Activated CD4-positive, alpha-beta T cell treated with anti-CD3 and anti-CD28 coated beads for 36 hours (primary cell): ENCODE measurements at regions not wholly inside any gene's neighbourhood (a gene's known extent, or its start where the extent isn't known, plus 50 kb on each side); places are given as distances from the start of the nearest gene placed in this dataset.

Experiments
- ATAC-seq: fragments of 200-7000 bp; cut with Tn5 transposase; one replicate; pipeline ENCODE4 v1.10.0; 2021; ENCODE audit warnings: mild to moderate bottlenecking, moderate library complexity
- CTCF ChIA-PET: fragments of 350-600 bp; sonication (Branson Sonifier 250); formaldehyde crosslinking; loops from one replicate; lab custom pipeline; 2021; ENCODE audit warnings: antibody characterized with exemption; lab: Charles Lee
- POLR2A ChIA-PET: fragments of 350-600 bp; sonication (Branson Sonifier 250); formaldehyde crosslinking; loops from one replicate; lab custom pipeline; 2021; ENCODE audit warnings: antibody characterized with exemption, inconsistent platforms; lab: Charles Lee
- DNase-seq: peaks from one replicate; pipeline ENCODE4 v3.0.0-alpha.2; 2020
- H3K27ac Mint-ChIP-seq: one replicate; pipeline ENCODE4 v1.8.0; 2021; ENCODE audit warnings: mixed read lengths
- H3K27me3 Mint-ChIP-seq: one replicate; pipeline ENCODE4 v1.8.0; 2021; ENCODE audit warnings: mixed read lengths
- H3K36me3 Mint-ChIP-seq: one replicate; pipeline ENCODE4 v1.8.0; 2021; ENCODE audit warnings: low read depth, mixed read lengths
- H3K4me1 Mint-ChIP-seq: one replicate; pipeline ENCODE4 v1.8.0; 2021; ENCODE audit warnings: mixed read lengths
- H3K4me3 Mint-ChIP-seq: one replicate; pipeline ENCODE4 v1.8.0; 2021; ENCODE audit warnings: mild to moderate bottlenecking, moderate library complexity, mixed read lengths
- H3K9me3 Mint-ChIP-seq: one replicate; pipeline ENCODE4 v1.8.0; 2021; ENCODE audit warnings: low read depth, mixed read lengths
- intact Hi-C, 2 experiments: fragments of 100-400 bp; cut with DNase I in 1 of 2; cut with micrococcal nuclease in 1 of 2; formaldehyde crosslinking; loops; one replicate each; pipeline versions ENCODE4 v1.14.2 to v1.15.1; 2022 to 2024; cut with DNase I, micrococcal nuclease

DNA sequence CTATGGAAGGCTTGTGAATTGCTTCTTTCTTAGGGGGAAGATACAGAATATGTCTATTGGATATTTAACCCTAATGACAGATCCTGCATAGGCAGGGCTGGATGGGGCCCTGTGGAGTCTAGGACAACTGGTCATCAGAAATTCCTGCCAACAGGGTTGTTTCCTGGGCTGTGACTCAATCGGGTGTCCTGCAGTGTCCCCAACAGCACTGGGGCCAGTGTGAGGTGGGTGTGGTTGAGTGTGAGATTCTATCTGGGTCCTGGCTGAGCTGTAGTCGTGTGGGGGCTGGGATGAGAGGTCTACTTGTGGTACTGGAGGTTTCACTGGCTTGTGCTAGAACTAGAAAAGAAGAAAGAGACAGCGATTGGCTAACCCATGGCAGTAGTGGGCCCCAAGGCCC lies 87.3 kb upstream of the WDR1 start:
- ATAC-seq (no peak), DNase-seq (no peak)
- Mint-ChIP-seq H3K27me3 (no peaks in the 10 kb centered on the region), H3K27ac (no peak overlapping the region), H3K36me3 (no peaks in the 10 kb centered on the region), H3K4me1 (no peaks in the 10 kb centered on the region), H3K4me3 (no peak overlapping the region), H3K9me3 (no peaks in the 10 kb centered on the region)
- ChIA-PET POLR2A (no interaction called here), CTCF (interaction anchor here (0.7 kb wide), 1 partner anchor 45 kb away, joined by 3 read pairs; no protein-coding TSS in a partner anchor)
- intact Hi-C loops: no loop called here

DNA sequence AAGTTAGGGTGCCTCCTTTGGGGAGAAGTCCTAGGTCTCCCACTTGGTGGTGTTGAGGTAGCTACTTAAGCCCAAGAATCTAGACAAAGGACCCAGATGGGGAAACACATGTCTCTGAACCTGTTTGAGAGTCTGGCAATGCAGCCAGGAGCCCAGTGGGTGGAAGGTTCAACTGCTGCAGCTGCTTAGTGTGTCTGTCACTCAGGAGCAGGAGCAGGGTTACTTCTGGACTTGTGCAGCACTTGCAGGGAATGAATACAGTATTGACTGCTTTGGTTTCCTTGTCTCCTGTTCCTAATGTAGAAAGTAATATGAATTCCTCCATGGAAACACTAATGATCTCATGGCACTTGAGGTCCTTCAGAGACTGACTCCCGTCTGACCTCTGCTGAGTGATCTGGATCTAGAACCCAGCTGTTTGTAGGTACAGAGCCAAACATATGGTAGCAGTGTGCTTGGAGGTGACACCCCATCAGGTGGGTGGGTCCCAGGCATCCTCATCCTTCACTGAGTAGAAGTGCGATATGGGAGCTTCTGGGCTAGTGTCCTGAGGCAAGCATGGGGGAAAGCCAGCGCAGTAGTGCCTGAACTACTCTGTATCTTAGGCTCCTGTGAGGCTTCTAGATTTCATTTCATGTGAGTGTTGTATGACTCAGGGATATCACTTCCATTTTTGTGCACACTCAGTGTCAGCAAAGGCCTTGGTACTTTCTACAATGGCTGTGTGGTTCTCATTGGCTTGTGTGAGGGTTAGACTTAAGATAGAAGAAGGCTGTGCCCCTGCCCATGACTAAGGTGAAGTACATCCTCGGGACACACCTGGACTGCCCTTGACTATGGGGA lies 85.0 kb upstream of the WDR1 start:
- no peaks in the 10 kb centered on the region for H3K27me3 Mint-ChIP-seq
- POLR2A ChIA-PET: no interaction called here
- intact Hi-C loops: no loop called here
- H3K4me3 Mint-ChIP-seq: no peak overlapping the region
- H3K36me3 Mint-ChIP-seq: no peaks in the 10 kb centered on the region
- H3K4me1 Mint-ChIP-seq: no peaks in the 10 kb centered on the region
- no peak for ATAC-seq
- no peak overlapping the region for H3K27ac Mint-ChIP-seq
- CTCF ChIA-PET: interaction anchor here (0.6 to 1.0 kb wide), 2 partner anchors 43 to 276 kb away, joined by 3 read pairs; no protein-coding TSS in a partner anchor
- DNase-seq: no peak
- no peaks in the 10 kb centered on the region for H3K9me3 Mint-ChIP-seq

GRCh38 chr4:10200869-10201268 lies 84.3 kb upstream of the WDR1 start:
- ChIA-PET CTCF (interaction anchor here (1.0 kb wide), 1 partner anchor 42 kb away, joined by 3 read pairs; no protein-coding TSS in a partner anchor), POLR2A (no interaction called here)
- DNase-seq: no peak
- Mint-ChIP-seq H3K27ac (no peak overlapping the region), H3K4me3 (no peak overlapping the region), H3K9me3 (no peaks in the 10 kb centered on the region), H3K4me1 (no peaks in the 10 kb centered on the region), H3K27me3 (no peaks in the 10 kb centered on the region), H3K36me3 (no peaks in the 10 kb centered on the region)
- no peak for ATAC-seq
- intact Hi-C loops: no loop called here

DNA sequence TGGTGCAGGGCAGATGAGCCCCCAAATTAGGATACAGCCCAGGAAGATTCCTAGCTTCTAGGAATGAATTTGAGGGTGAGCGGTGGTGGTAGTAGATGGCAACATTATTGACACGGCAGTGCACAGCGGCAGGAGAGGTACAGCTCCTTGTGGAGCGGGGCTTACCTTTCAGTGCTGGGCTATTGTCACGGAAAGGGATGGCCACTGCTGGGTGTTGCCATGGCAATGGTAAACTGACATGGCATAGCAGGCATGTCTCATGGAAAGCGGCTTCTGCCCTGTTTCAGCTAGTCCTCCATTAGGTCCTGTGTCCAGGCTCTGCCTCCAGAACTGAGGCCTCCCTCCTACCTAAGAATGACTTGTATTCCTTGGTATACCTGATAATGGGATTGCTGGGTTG lies 81.8 kb upstream of the WDR1 start:
- no peaks in the 10 kb centered on the region for H3K9me3 Mint-ChIP-seq
- ATAC-seq (no peak), DNase-seq (no peak)
- ChIA-PET POLR2A (interaction anchor here (0.6 kb wide), 1 partner anchor 126 kb away, joined by 3 read pairs; no protein-coding TSS in a partner anchor), CTCF (no interaction called here)
- no peaks in the 10 kb centered on the region for H3K27me3 Mint-ChIP-seq
- H3K36me3 Mint-ChIP-seq: no peaks in the 10 kb centered on the region
- H3K4me3 Mint-ChIP-seq: no peak overlapping the region
- H3K4me1 Mint-ChIP-seq: no peaks in the 10 kb centered on the region
- intact Hi-C loops: no loop called here
- H3K27ac Mint-ChIP-seq: no peak overlapping the region

DNA sequence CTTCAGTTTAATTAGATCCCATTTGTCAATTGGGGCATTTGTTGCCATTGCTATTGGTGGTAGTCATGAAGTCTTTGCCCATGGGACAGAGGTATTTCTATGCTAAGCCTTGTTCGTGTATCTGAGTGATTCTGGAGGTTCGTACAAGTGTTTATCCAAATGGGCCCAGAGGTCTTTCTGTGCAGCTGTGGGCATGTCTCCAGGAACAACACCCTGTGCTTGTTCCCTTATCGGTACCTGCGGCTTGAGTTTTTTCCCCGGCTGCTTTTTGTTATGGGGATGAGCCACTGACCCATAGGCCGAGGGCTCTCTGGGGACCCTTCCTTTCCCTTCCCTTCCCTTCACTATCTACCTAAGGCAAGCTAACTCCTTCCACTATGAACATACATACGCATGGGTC lies 81.4 kb upstream of the WDR1 start:
- CTCF ChIA-PET: interaction anchor here (0.6 kb wide), 1 partner anchor 9 kb away, joined by 4 read pairs; no protein-coding TSS in a partner anchor
- intact Hi-C loops: no loop called here

GRCh38 chr4:10196191-10196590 lies 79.6 kb upstream of the WDR1 start:
- CTCF ChIA-PET: interaction anchor here (0.6 kb wide), 1 partner anchor 100 kb away, joined by 3 read pairs; no protein-coding TSS in a partner anchor
- Mint-ChIP-seq H3K4me1 (no peaks in the 10 kb centered on the region), H3K4me3 (no peak overlapping the region), H3K36me3 (no peaks in the 10 kb centered on the region), H3K9me3 (no peaks in the 10 kb centered on the region), H3K27me3 (no peaks in the 10 kb centered on the region), H3K27ac (no peak overlapping the region)
- DNase-seq: no peak
- POLR2A ChIA-PET: no interaction called here
- no peak for ATAC-seq
- intact Hi-C loops: no loop called here

More for the DNA sequence above, 81.4 kb upstream of the WDR1 start:
- Mint-ChIP-seq H3K4me3 (no peak overlapping the region), H3K9me3 (no peaks in the 10 kb centered on the region), H3K36me3 (no peaks in the 10 kb centered on the region), H3K4me1 (no peaks in the 10 kb centered on the region), H3K27ac (no peak overlapping the region), H3K27me3 (no peaks in the 10 kb centered on the region)
- ATAC-seq (no peak), DNase-seq (no peak)
- POLR2A ChIA-PET: interaction anchor here (0.6 kb wide), 1 partner anchor 126 kb away, joined by 3 read pairs; no protein-coding TSS in a partner anchor

DNA sequence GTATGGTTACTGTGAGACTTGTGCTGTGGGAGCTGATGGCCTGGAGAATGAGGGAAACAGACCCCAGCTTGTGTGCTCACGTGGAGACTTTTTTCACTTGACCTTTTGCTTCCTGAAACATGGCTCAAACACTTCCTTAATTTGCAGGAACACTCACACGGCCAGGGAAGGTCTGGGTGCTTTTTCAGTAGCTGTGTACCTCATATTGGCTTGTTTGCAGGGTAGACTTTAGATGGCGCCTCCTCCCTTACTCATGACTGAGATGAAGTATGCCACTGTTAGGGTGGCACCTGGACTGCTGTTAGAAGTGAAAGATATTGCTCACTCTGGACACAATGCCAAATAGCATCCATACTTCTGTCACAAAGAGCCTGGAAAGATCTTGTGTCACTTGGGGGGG lies 75.7 kb upstream of the WDR1 start:
- no peaks in the 10 kb centered on the region for H3K9me3 Mint-ChIP-seq

DNA sequence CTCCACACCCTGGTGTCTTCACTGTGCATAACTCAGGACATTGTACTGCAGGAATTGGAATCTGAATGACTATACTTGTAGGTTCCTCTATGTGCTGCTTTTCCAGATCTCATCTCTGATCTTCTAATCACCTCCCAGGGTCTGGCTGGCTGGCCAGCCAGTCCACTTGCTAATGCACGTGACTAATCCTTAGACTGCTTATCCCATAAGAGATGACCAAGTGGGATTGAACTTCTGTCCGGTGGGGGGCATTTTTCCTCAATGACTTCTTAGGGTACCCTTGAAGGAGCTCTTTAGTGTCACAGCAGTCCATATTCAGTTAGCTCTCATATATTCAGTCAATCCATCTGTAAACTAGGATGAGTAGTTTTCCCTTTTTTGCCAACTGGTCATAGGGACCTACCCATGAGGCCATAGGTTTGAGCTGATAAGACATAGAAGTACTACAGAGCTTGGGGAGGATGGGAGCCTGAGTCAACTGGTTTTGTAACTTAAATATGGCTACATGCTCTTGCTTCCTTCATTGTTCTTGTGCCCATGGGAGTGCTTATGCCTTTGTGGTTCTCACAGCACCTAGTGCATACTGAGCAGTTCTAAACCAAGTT lies 71.9 kb upstream of the WDR1 start:
- POLR2A ChIA-PET: no interaction called here
- CTCF ChIA-PET: interaction anchor here (0.6 to 1.0 kb wide), 4 partner anchors 9 to 1223 kb away, joined by 3 to 4 read pairs (median 4); no protein-coding TSS in a partner anchor

More for the DNA sequence above, 75.7 kb upstream of the WDR1 start:
- Mint-ChIP-seq H3K27me3 (no peaks in the 10 kb centered on the region), H3K27ac (no peak overlapping the region), H3K4me1 (no peaks in the 10 kb centered on the region), H3K36me3 (no peaks in the 10 kb centered on the region), H3K4me3 (no peak overlapping the region)
- POLR2A ChIA-PET: no interaction called here
- ATAC-seq (no peak), DNase-seq (no peak)
- intact Hi-C loops: no loop called here
- CTCF ChIA-PET: interaction anchor here (0.8 kb wide), 1 partner anchor 33 kb away, joined by 3 read pairs; no protein-coding TSS in a partner anchor

DNA sequence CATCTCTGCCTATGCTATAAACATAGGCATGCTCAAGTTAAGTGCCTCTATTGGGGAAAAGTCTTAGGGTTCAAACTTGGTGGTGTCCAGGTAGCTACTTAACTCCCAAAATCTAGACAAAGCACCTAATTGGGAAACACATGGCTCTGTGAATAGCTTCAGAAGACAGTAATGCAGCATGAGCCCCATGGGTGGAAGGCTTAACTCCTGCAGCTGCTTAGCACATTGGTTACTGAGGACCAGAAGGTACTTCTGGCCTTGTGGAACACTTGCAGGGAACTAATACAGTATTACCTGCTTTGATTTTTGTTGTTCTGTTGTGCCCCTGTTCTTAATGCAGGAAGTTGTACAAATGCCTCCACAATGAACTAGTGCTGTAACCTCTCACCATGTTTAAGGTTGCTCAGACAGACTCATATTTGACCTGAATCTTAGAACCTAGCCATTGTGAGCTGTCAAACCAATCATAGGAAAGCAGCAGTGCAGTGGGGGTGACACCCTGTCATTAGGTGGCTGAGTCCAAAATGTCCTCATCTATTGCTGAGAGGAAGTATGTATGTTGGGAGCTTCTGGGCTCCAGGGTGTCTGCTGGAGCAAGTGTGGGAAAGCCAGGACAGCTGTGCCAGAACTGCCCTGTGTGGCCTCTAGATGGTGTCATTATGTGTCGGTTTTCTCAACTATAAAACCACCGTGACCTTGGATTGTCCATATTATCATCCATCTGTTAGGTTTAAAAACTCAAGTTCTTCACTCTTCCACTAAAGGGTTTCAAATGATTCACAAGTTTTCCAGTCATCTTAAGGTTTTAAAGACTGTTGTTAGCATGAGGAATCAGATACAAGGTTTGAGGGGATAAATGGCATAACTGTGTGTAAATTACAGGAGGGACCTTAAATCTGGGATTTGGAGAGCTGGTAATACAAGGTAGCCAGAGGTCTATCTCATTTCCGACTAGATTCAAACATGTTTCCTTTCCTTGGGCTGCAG lies 69.9 kb upstream of the WDR1 start:
- ATAC-seq: peak; percentile 49
- Mint-ChIP-seq H3K27ac (no peak overlapping the region), H3K36me3 (no peaks in the 10 kb centered on the region), H3K27me3 (no peaks in the 10 kb centered on the region), H3K4me3 (no peak overlapping the region), H3K9me3 (no peaks in the 10 kb centered on the region), H3K4me1 (peaks cover 18% of the 10 kb centered on the region)
- CTCF ChIA-PET: interaction anchor here (0.9 kb wide), 1 partner anchor 357 kb away, joined by 3 read pairs; no protein-coding TSS in a partner anchor
- POLR2A ChIA-PET: interaction anchor here (0.7 kb wide), 1 partner anchor 82 kb away, joined by 3 read pairs; no protein-coding TSS in a partner anchor
- intact Hi-C loops: no loop called here
- DNase-seq: no peak

More for the DNA sequence above, 71.9 kb upstream of the WDR1 start:
- DNase-seq: no peak
- H3K9me3 Mint-ChIP-seq: no peaks in the 10 kb centered on the region
- H3K36me3 Mint-ChIP-seq: no peaks in the 10 kb centered on the region
- H3K27me3 Mint-ChIP-seq: no peaks in the 10 kb centered on the region
- H3K27ac Mint-ChIP-seq: no peak overlapping the region
- no peak overlapping the region for H3K4me3 Mint-ChIP-seq
- ATAC-seq: no peak
- intact Hi-C loops: no loop called here
- H3K4me1 Mint-ChIP-seq: peaks cover 3% of the 10 kb centered on the region

GRCh38 chr4:10185518-10186227 lies 69.1 kb upstream of the WDR1 start:
- intact Hi-C loops: no loop called here
- ATAC-seq: no peak
- H3K9me3 Mint-ChIP-seq: no peaks in the 10 kb centered on the region
- ChIA-PET CTCF (no interaction called here), POLR2A (interaction anchor here (0.7 kb wide), 1 partner anchor 83 kb away, joined by 3 read pairs; no protein-coding TSS in a partner anchor)
- H3K27ac Mint-ChIP-seq: no peak overlapping the region
- peaks cover 26% of the 10 kb centered on the region for H3K4me1 Mint-ChIP-seq
- H3K36me3 Mint-ChIP-seq: peaks cover 3% of the 10 kb centered on the region
- H3K27me3 Mint-ChIP-seq: no peaks in the 10 kb centered on the region
- H3K4me3 Mint-ChIP-seq: no peak overlapping the region
- DNase-seq: no peak
